Skeletal muscle tissue (tissue), 3 donors: ENCODE measurements at regions not wholly inside any gene's neighbourhood (a gene's known extent, or its start where the extent isn't known, plus 50 kb on each side); places are given as distances from the start of the nearest gene placed in this dataset.

Experiments used
- H3K27ac ChIP-seq: one replicate; pipeline ENCODE4 v1.7.0; 2013; ENCODE audit warnings: mild to moderate bottlenecking, low read depth, low read length, inconsistent platforms
- H3K27me3 ChIP-seq, 3 donors: one replicate each; pipeline ENCODE4 v1.7.0; 2013; ENCODE audit warnings: low read length in 3 of 3; ENCODE audit not compliant: control insufficient read depth in 3 of 3, insufficient read depth in 3 of 3
- H3K36me3 ChIP-seq, 3 donors: one replicate each; pipeline ENCODE4 v1.7.0; 2013; ENCODE audit warnings: low read length in 3 of 3; ENCODE audit not compliant: control insufficient read depth in 3 of 3, insufficient read depth in 3 of 3
- H3K4me1 ChIP-seq, 3 donors: one replicate each; pipeline ENCODE4 v1.7.0; 2013; ENCODE audit warnings: low read length in 3 of 3, mild to moderate bottlenecking in 3 of 3; ENCODE audit not compliant: control insufficient read depth in 3 of 3, insufficient read depth in 3 of 3
- H3K4me3 ChIP-seq, 3 donors: one replicate each; pipeline ENCODE4 v1.7.0; 2013; ENCODE audit warnings: low read length in 3 of 3
- H3K9ac ChIP-seq, 3 donors: one replicate each; pipeline ENCODE4 v1.7.0; 2013; ENCODE audit warnings: low read length in 3 of 3, mild to moderate bottlenecking in 3 of 3, moderate library complexity in 2 of 3, low read depth in 1 of 3
- H3K9me3 ChIP-seq, 3 donors: one replicate each; pipeline ENCODE4 v1.7.0; 2013; ENCODE audit warnings: low read length in 3 of 3; ENCODE audit not compliant: control insufficient read depth in 3 of 3
- donor health status: Osteomylitis.

DNA sequence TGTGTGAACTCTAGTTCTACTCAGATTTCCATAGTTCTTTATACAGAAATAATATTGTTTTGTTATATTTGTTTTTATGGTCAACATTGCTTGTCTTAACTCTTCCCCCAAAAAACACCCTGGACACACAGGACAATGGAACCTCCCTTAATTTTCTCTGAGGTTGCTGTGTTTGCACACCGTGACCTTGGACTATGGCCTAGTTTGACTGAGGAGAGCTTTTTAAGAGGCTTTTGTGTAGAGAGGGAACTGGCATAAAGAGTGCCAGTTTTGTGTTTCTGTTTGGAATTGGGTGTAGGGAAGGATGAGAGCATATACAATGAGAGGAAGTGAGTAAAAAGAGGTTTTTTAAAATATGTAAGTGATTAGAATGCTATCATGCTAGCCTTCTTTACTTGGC lies 101.1 kb upstream of the MEF2C start:
- Histone ChIP-seq H3K9ac (no peak overlapping the region), H3K9me3 (no peaks in the 10 kb centered on the region), H3K4me3 (no peak overlapping the region), H3K4me1 (no peaks in the 10 kb centered on the region), H3K27me3 (no peaks in the 10 kb centered on the region), H3K36me3 (no peaks in the 10 kb centered on the region), H3K27ac (no peak overlapping the region)

DNA sequence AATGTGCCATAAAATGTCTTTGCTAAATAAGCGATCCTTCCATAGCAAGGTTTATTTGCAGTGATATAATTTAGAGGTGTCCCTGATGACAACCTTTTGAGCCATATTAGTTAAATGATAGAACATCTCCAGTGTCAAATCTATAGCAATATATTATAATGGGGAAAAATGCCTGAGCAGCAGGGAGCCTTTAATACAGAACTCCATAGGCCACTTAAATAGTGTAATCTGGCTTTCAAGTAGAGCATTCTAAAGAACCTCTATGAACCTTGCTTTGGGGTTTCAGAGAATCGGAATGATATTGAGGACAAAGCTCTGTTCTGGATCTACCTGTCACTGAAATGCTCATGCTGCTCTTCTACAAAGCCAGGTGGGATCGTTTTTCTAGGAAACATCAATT lies 96.7 kb upstream of the MEF2C start:
- Histone ChIP-seq H3K9ac (no peak overlapping the region), H3K27me3 (no peaks in the 10 kb centered on the region), H3K4me3 (no peak overlapping the region), H3K36me3 (no peaks in the 10 kb centered on the region), H3K4me1 (peaks cover 0 to 2% (median 0%) of the 10 kb centered on the region in 3 donors), H3K9me3 (no peaks in the 10 kb centered on the region), H3K27ac (no peak overlapping the region)

DNA sequence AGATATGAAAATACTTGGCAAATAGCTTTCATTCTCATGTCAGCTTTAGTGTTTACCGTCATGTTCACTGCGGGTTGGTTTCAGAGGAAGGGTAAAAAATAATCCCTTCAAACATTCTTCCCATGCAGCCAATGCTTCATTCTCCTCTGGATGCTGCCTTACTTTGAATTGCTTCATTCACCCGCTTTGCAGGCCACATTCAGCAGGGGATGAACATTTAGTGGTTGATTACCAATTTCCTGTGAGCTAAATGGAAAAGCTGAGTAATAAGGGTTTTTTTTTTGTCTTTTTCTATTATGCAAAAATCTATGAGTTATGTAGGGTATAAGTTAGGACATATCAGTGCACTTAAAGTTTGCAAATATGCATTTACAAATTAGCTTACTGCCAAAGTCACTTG lies 96.3 kb upstream of the MEF2C start:
- H3K4me1 ChIP-seq: peaks cover 0 to 4% (median 0%) of the 10 kb centered on the region in 3 donors
- no peaks in the 10 kb centered on the region for H3K36me3 ChIP-seq
- H3K9me3 ChIP-seq: no peaks in the 10 kb centered on the region
- no peak overlapping the region for H3K27ac ChIP-seq
- H3K27me3 ChIP-seq: no peaks in the 10 kb centered on the region
- H3K4me3 ChIP-seq: no peak overlapping the region
- H3K9ac ChIP-seq: no peak overlapping the region

- H3K4me3 ChIP-seq: no peak overlapping the region
- H3K9ac ChIP-seq: no peak overlapping the region
- no peaks in the 10 kb centered on the region for H3K36me3 ChIP-seq
- no peak overlapping the region for H3K27ac ChIP-seq
- peaks cover 0 to 4% (median 0%) of the 10 kb centered on the region in 3 donors for H3K4me1 ChIP-seq
- H3K9me3 ChIP-seq: no peaks in the 10 kb centered on the region
- H3K27me3 ChIP-seq: no peaks in the 10 kb centered on the region
Observed at GRCh38 chr5:88976914-88977313, 93.9 kb upstream of the MEF2C start.

GRCh38 chr5:88967633-88968585 lies 84.9 kb upstream of the MEF2C start:
- Histone ChIP-seq H3K27ac (no peak overlapping the region), H3K4me3 (no peak overlapping the region), H3K9me3 (no peaks in the 10 kb centered on the region), H3K9ac (no peak overlapping the region), H3K36me3 (no peaks in the 10 kb centered on the region), H3K4me1 (no peaks in the 10 kb centered on the region), H3K27me3 (no peaks in the 10 kb centered on the region)

DNA sequence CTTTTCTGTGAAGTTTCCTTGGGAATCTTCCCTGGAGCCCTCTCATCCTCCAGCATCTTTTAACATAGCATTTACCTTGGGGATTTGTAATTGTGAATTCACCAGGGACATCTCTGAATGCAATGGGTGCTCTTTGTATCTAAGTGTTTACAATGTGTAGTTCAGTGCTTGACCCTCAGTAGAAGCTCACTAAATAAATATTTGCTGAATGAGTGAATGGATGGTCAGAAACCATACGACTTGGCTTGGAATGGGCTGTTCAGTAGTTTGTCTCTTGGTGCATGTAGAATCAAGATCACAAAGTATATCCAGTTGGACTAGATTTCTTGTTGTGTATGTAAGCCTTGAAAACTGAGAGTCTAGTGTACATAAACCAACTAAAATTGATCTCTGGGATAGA lies 81.8 kb upstream of the MEF2C start:
- no peaks in the 10 kb centered on the region for H3K36me3 ChIP-seq
- no peaks in the 10 kb centered on the region for H3K9me3 ChIP-seq
- H3K9ac ChIP-seq: no peak overlapping the region
- H3K4me3 ChIP-seq: no peak overlapping the region
- no peaks in the 10 kb centered on the region for H3K4me1 ChIP-seq
- no peaks in the 10 kb centered on the region for H3K27me3 ChIP-seq
- no peak overlapping the region for H3K27ac ChIP-seq

DNA sequence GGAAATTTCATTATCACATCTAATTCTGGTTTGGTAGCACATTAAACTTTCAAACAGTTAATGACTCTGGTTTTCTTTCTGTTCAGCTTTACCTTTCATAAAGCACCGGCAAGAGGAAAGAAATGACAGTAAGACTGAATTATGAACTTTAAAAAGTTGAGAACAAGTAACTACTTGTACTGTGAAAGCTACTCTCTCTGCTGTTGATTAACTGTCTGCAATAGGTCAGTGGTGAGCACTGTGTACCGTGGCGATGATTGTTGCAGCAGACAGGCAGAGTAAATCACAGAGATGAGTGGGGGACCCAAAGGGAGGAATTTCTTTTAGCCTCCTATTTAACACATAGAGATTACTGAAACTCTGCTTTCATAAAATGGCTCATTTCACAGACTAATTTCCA lies 74.0 kb upstream of the MEF2C start:
- Histone ChIP-seq H3K4me1 (peaks cover 0 to 15% (median 2%) of the 10 kb centered on the region in 3 donors), H3K27me3 (no peaks in the 10 kb centered on the region), H3K27ac (no peak overlapping the region), H3K9me3 (no peaks in the 10 kb centered on the region), H3K4me3 (no peak overlapping the region), H3K9ac (no peak overlapping the region), H3K36me3 (no peaks in the 10 kb centered on the region)

- H3K9ac ChIP-seq: no peak overlapping the region
- no peaks in the 10 kb centered on the region for H3K9me3 ChIP-seq
- H3K27ac ChIP-seq: no peak overlapping the region
- no peaks in the 10 kb centered on the region for H3K27me3 ChIP-seq
- H3K36me3 ChIP-seq: no peaks in the 10 kb centered on the region
- H3K4me1 ChIP-seq: peaks cover 0 to 15% (median 2%) of the 10 kb centered on the region in 3 donors
- no peak overlapping the region for H3K4me3 ChIP-seq
Observed at GRCh38 chr5:88956416-88956815, 73.4 kb upstream of the MEF2C start.

GRCh38 chr5:88955403-88955802 lies 72.4 kb upstream of the MEF2C start:
- H3K4me3 ChIP-seq: no peak overlapping the region
- H3K36me3 ChIP-seq: no peaks in the 10 kb centered on the region
- no peak overlapping the region for H3K9ac ChIP-seq
- peaks cover 0 to 15% (median 2%) of the 10 kb centered on the region in 3 donors for H3K4me1 ChIP-seq
- no peaks in the 10 kb centered on the region for H3K27me3 ChIP-seq
- no peak overlapping the region for H3K27ac ChIP-seq
- no peaks in the 10 kb centered on the region for H3K9me3 ChIP-seq

GRCh38 chr5:88954511-88954910 lies 71.5 kb upstream of the MEF2C start:
- no peak overlapping the region for H3K27ac ChIP-seq

More at GRCh38 chr5:88954511-88954910, 71.5 kb upstream of the MEF2C start:
- Histone ChIP-seq H3K27me3 (no peaks in the 10 kb centered on the region), H3K9ac (no peak overlapping the region), H3K4me1 (peaks cover 0 to 15% (median 2%) of the 10 kb centered on the region in 3 donors), H3K4me3 (no peak overlapping the region), H3K36me3 (no peaks in the 10 kb centered on the region), H3K9me3 (no peaks in the 10 kb centered on the region)
